ENCODE measurements at regions not wholly inside any gene's neighbourhood (a gene's known extent, or its start where the extent isn't known, plus 50 kb on each side); places are given as distances from the start of the nearest gene placed in this dataset.

DNA sequence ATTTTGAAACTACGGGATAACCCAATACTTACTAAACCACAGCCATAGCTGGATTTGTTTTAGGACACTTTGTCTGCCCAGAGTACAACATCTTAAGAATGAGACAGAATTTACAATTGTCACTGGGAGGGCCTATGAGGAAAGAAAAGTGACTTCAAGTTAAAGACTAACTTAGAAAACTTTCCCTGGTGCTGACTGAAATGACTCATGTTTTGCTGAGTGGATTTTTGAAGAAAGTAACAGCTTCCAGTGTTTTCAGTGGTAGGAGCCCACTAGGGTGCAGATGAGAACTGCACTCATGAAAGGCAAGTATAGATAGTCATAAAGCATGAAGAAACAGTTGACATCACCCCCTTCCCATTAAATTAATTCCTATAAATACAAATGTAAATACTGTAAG is 988.2 kb upstream of the MAP3K7 start:
- Histone ChIP-seq H3K9me3 (no peaks in the 10 kb centered on the region), H3K4me3 (no peak overlapping the region), H3K4me1 (no peaks in the 10 kb centered on the region), H3K27me3 (no peaks in the 10 kb centered on the region), H3K36me3 (replicated peaks in 1 of 2; ENCODE audit: insufficient read depth in 1 of 2, low read depth in 2 of 2) (no peaks in the 10 kb centered on the region), H3K27ac (no peak overlapping the region)
- TF ChIP-seq POLR2A (IDR thresholded peaks at IDR 0.05) = no peak
- TF ChIP-seq, protein P1, sequence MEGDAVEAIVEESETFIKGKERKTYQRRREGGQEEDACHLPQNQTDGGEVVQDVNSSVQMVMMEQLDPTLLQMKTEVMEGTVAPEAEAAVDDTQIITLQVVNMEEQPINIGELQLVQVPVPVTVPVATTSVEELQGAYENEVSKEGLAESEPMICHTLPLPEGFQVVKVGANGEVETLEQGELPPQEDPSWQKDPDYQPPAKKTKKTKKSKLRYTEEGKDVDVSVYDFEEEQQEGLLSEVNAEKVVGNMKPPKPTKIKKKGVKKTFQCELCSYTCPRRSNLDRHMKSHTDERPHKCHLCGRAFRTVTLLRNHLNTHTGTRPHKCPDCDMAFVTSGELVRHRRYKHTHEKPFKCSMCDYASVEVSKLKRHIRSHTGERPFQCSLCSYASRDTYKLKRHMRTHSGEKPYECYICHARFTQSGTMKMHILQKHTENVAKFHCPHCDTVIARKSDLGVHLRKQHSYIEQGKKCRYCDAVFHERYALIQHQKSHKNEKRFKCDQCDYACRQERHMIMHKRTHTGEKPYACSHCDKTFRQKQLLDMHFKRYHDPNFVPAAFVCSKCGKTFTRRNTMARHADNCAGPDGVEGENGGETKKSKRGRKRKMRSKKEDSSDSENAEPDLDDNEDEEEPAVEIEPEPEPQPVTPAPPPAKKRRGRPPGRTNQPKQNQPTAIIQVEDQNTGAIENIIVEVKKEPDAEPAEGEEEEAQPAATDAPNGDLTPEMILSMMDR (IDR thresholded peaks at IDR 0.05) = no peak
- ATAC-seq (no peak), DNase-seq (no peak)
- 68 to 78% methylated on average over 1 of the region's 1 CpG for WGBS, 2 donors
- intact Hi-C loops (cut with DNase I) = no loop called here

- Histone ChIP-seq H3K4me1 (no peaks in the 10 kb centered on the region), H3K27me3 (no peaks in the 10 kb centered on the region), H3K36me3 (replicated peaks in 1 of 2; ENCODE audit: insufficient read depth in 1 of 2, low read depth in 2 of 2) (no peaks in the 10 kb centered on the region), H3K9me3 (no peaks in the 10 kb centered on the region), H3K27ac (no peak overlapping the region), H3K4me3 (no peak overlapping the region)
- 50 to 60% methylated on average over 3 of the region's 3 CpGs for WGBS, 2 donors
- TF ChIP-seq POLR2A (IDR thresholded peaks at IDR 0.05) = no peak
- TF ChIP-seq, protein P1 (IDR thresholded peaks at IDR 0.05) = no peak
- intact Hi-C loops (cut with DNase I) = no loop called here
- ATAC-seq (no peak), DNase-seq (no peak)
Measured at GRCh38 chr6:91573826-91574416, 987.0 kb upstream of the MAP3K7 start.

DNA sequence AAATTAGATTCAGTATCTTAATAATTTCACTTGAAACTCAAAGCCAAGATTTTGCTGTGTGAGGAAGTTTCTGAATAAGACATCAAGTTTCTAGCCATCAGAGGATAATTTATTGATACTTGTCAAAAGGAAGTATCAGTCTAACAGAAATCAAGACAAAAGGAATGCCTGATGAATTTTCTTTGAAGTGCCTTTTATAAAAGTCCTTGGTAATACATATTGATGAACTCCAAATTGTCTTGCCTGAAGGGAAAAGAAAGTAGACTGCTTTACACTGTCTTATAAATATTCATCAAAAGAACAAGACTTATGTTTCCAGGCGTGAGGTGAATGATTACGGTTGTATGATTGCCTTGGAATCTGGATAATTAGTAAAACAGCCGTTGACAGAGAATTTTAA is 986.0 kb upstream of the MAP3K7 start:
- Histone ChIP-seq H3K27me3 (no peaks in the 10 kb centered on the region), H3K27ac (no peak overlapping the region), H3K36me3 (replicated peaks in 1 of 2; ENCODE audit: insufficient read depth in 1 of 2, low read depth in 2 of 2) (no peaks in the 10 kb centered on the region), H3K4me1 (no peaks in the 10 kb centered on the region), H3K9me3 (no peaks in the 10 kb centered on the region), H3K4me3 (no peak overlapping the region)
- no peak for ATAC-seq
- DNase-seq = no peak
- intact Hi-C loops (cut with DNase I) = no loop called here
- TF ChIP-seq, protein P1 (IDR thresholded peaks at IDR 0.05) = no peak
- TF ChIP-seq POLR2A (IDR thresholded peaks at IDR 0.05) = no peak
- 52 to 55% methylated on average over 3 of the region's 3 CpGs for WGBS, 2 donors

DNA sequence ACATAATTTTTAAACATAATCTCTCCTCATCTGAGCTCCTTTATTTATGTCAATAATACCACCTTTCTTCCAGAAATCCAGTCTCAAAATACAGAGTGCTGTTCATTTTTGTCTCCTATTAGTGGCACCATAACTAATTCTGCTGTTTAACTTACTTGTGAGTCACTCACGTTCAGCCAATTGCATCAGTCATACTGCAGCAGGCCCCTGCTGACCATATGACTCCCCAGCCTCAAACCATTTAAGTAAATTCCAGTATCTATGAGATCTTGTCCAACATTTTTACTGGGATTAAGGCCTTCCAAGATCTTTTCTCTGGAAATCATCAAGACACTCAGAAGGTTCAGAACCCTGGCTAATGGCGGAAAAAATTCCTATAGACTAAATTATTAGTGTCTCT is 982.2 kb upstream of the MAP3K7 start:
- TF ChIP-seq, protein P1 (IDR thresholded peaks at IDR 0.05) = no peak
- no peak for TF ChIP-seq POLR2A (IDR thresholded peaks at IDR 0.05)
- no peaks in the 10 kb centered on the region for H3K27me3 ChIP-seq
- H3K27ac ChIP-seq = no peak overlapping the region
- H3K9me3 ChIP-seq = no peaks in the 10 kb centered on the region
- no peak overlapping the region for H3K4me3 ChIP-seq
- no peaks in the 10 kb centered on the region for H3K4me1 ChIP-seq
- no peak for ATAC-seq
- WGBS, 2 donors = 34 to 47% methylated on average over 2 of the region's 2 CpGs
- no peak for DNase-seq
- intact Hi-C loops (cut with DNase I) = no loop called here
- H3K36me3 ChIP-seq (replicated peaks in 1 of 2; ENCODE audit: insufficient read depth in 1 of 2, low read depth in 2 of 2) = no peaks in the 10 kb centered on the region

GRCh38 chr6:91566467-91566866 is 979.6 kb upstream of the MAP3K7 start:
- TF ChIP-seq, protein P1 (IDR thresholded peaks at IDR 0.05) = no peak
- TF ChIP-seq POLR2A (IDR thresholded peaks at IDR 0.05) = no peak
- H3K27ac ChIP-seq = no peak overlapping the region
- DNase-seq (no peak), ATAC-seq (no peak)
- no peak overlapping the region for H3K4me3 ChIP-seq
- intact Hi-C loops (cut with DNase I) = no loop called here
- no peaks in the 10 kb centered on the region for H3K4me1 ChIP-seq
- no peaks in the 10 kb centered on the region for H3K36me3 ChIP-seq (replicated peaks in 1 of 2; ENCODE audit: insufficient read depth in 1 of 2, low read depth in 2 of 2)
- H3K9me3 ChIP-seq = peaks cover 0 to 5% (median 0%) of the 10 kb centered on the region in 3 donors
- no peaks in the 10 kb centered on the region for H3K27me3 ChIP-seq

Measured in body of pancreas (tissue), 4 donors.